H1 (cell line): ENCODE measurements at regions not wholly inside any gene's neighbourhood (a gene's known extent, or its start where the extent isn't known, plus 50 kb on each side); places are given as distances from the start of the nearest gene placed in this dataset.

ENCODE experiments used
- POLR2AphosphoS5 ChIP-seq: IDR thresholded peaks from 2 replicates; pipeline ENCODE4 v1.6.1; 2011; ENCODE audit warnings: low read depth, low read length
- RAD21 ChIP-seq, 2 experiments: IDR thresholded peaks in 1 of 2; conservative IDR thresholded peaks in 1 of 2; 2 replicates each; pipeline ENCODE4 v1.6.1; 2011; ENCODE audit warnings: low read depth in 2 of 2, low read length in 2 of 2, improper control_type of control experiment in 1 of 2, inconsistent platforms in 1 of 2, mild to moderate bottlenecking in 1 of 2, moderate library complexity in 1 of 2
- RFX5 ChIP-seq: IDR thresholded peaks from 2 replicates; pipeline ENCODE4 v1.6.1; 2011; ENCODE audit warnings: low read depth, low read length, improper control_type of control experiment, borderline replicate concordance
- SP4 ChIP-seq: IDR thresholded peaks from 2 replicates; pipeline ENCODE4 v1.6.1; 2012; ENCODE audit warnings: low read length, inconsistent platforms
- TCF12 ChIP-seq: IDR thresholded peaks from 2 replicates; pipeline ENCODE4 v1.6.1; 2011; ENCODE audit warnings: low read depth, mild to moderate bottlenecking, low read length

GRCh38 chr2:220165401-220165800 is 538.0 kb downstream of the SLC4A3 start (continued):
- TF ChIP-seq RAD21 (IDR thresholded peaks at IDR 0.05 in 1 of 2, conservative IDR thresholded peaks at IDR 0.05 in 1 of 2; ENCODE audit: low read depth in 2 of 2, low read length in 2 of 2), result peak; percentile 90 to 92
- 0 out of 2 replicates have a peak, but pooled peaks have one; percentile 21 for TF ChIP-seq TCF12
- no peak for TF ChIP-seq POLR2AphosphoS5
- no peak for TF ChIP-seq SP4
- no peak for TF ChIP-seq RFX5
